ENCODE measurements at regions not wholly inside any gene's neighbourhood (a gene's known extent, or its start where the extent isn't known, plus 50 kb on each side); places are given as distances from the start of the nearest gene placed in this dataset.
"Not testable (repeated sequence)": the region's sequence is repeated elsewhere in the genome, so short reads cannot be mapped to it uniquely, and the experiment has no call there.

- no peak for DNase-seq (ENCODE audit: low spot score)
These were observed 287.9 kb upstream of the DEFB112 start for GRCh38 chr6:50337532-50338122.

DNA sequence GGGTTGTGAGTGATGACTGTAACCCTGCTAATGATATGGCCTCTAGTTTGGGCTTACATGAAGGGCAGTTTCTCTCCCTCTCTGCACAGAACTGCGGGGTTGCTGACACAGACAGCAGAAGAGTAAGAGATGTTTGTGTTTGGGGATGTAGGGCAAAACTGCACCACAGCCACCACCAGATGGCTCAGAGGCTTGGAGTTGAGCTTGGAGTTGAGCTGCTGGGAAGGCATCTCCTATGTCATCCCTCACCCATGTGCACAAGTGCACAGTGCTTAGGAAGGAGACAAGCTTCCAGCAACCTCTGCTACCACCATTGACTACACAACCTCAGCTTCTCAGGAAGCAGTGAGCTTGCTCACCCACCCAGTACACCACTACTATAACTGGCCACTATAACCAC, 303.9 kb upstream of the DEFB112 start:
- DNase-seq (ENCODE audit: low spot score) = no peak

DNA sequence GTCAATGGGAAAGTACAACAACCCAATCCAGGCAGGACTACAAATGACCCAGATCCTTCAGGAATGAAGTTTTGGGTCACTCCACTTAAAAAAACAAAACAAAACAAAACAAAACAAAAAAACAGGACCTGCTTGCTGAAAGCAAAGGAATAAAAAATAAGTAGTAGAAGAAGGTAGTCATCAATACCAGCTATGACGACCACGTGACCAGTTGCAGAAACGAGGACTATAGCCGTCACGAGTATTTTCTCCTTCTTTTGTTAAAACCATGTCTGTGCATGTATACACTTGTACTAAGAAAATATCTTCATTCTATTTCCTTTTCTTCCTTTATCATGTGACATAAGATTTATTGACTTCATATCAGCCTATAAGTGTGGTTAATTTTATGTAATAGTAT, 308.4 kb upstream of the DEFB112 start:
- DNase-seq (ENCODE audit: low spot score) = no peak

DNA sequence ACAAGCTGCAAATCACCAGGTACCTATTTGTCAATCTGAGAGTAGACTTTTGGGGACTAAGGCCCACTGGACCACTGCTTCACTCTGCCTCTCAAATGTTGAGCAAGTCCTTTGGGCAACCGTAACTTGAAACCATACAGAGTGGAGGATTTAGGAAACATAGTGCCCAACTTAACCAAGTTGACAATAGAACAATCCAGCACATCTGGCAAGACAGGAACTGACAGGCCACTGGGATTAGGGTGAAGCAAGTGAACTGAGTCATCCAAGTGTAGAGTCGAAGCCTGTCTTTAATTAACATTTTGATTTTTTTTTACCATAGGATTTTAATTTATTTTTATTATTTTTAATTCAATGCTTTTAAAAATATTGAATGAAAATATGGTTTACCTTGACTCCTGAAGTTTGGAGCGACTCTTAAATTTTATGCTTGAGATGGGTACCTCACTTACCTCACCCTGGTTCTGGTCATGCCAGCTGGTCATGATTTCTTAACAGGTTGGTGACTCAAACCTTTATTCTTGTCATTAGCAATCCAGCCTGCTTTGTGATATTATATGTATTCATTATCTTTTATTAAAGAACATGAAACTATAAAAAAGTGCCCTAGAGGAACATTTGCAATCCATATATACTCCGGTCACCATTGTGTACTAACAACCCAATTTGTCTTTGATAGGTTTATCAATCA, 312.1 kb upstream of the DEFB112 start:
- no peak for DNase-seq (ENCODE audit: low spot score)

- no peak for DNase-seq (ENCODE audit: low spot score)
These were observed 313.0 kb upstream of the DEFB112 start for GRCh38 chr6:50362706-50363105.

- no peak for DNase-seq (ENCODE audit: low spot score)
These were observed 320.3 kb upstream of the DEFB112 start for GRCh38 chr6:50369996-50370395.

DNA sequence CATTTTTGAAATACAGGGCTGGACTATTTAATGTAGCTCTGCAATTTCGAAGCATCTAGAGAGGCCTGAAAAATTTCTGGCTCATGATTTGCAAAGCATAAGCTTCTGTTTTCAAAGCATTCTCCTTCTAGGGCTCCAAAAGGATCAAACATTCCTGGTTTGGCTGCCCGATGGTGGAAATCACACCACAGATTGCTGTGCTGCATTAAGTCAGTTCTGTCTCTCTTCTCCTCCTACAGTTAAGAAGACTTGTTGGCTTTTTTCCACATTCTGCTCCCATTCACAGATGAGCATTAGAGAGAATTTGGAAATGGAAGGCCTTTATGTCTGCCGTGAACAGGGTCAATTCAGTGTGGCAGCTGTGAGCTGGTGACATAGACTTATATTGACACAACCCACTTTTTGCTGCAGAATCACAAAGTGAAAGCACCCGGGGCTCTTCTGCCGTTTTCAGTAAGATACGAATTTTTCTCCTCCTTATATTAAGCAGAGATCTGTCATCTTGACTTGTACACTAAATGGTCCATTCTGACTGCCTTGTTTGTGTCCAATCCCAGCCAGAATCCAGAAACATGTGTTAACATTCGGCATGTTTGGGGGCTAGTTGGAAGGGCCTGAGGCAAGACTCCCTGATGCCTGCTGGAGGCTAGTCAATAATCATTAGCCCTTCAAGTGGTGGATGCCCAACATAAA, 330.8 kb upstream of the DEFB112 start:
- DNase-seq (ENCODE audit: low spot score) = no peak

DNA sequence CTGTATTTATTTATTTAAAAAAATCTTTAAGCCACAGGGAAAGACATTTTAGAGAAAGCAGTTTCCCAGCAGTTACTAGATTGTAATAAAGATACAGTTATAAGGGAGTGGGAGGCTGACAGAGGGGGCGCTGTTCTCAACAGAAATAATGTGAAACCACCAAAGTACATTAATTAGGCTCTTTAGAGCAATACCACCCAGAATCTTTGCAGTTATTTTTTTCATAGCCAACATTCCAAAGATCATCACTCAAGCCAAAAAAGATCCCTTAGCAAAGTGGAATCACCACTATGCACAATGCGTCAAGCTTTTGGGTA, 331.3 kb upstream of the DEFB112 start:
- no peak for DNase-seq (ENCODE audit: low spot score)

- DNase-seq (ENCODE audit: low spot score) = no peak
These were observed 322.9 kb upstream of the TFAP2D start for GRCh38 chr6:50390416-50390815.

GRCh38 chr6:50394139-50394538, 319.2 kb upstream of the TFAP2D start:
- not testable (repeated sequence) for DNase-seq (ENCODE audit: low spot score)

GRCh38 chr6:50404643-50405042, 308.7 kb upstream of the TFAP2D start:
- DNase-seq (ENCODE audit: low spot score) = no peak

GRCh38 chr6:50410579-50410978, 302.7 kb upstream of the TFAP2D start:
- DNase-seq (ENCODE audit: low spot score) = no peak

- not testable (repeated sequence) for DNase-seq (ENCODE audit: low spot score)
These were observed 292.3 kb upstream of the TFAP2D start for GRCh38 chr6:50421041-50421440.

DNA sequence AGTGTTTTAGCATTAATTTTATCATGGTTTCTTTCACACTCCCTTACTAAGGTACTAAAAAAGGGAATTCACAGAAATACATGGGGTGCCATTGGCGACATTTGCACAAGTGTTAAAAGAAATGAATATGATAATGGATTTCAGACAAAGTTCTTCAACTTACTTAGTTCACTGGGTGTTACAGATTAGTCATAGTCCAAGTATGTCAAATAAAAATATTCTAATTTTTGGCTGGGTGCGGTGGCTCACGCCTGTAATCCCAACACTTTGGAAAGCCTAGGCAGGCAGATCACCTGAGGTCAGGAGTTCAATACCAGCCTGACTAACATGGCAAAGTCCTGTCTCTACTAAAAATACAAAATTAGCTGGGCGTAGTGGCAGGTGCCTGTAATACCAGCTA, 286.1 kb upstream of the TFAP2D start:
- DNase-seq (ENCODE audit: low spot score) = no peak

DNA sequence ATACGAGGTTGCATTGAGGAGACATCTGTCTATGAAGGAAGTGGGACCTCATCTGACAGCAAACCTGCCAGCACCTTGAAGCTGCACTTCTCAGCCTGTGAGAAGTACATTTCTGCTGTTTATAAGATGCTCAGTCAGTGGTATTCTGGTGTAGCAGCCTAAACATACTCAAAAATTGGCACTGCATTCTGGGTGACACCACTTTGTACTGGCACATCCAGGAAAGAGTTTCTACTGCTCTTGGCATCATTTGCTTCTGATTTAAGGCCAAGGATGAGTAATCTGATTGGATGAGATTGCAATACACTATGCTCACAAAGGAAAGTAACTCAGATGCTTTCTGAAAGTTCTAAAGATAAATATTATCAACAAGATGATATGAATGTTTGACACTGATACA, 275.4 kb upstream of the TFAP2D start:
- no peak for DNase-seq (ENCODE audit: low spot score)

DNA sequence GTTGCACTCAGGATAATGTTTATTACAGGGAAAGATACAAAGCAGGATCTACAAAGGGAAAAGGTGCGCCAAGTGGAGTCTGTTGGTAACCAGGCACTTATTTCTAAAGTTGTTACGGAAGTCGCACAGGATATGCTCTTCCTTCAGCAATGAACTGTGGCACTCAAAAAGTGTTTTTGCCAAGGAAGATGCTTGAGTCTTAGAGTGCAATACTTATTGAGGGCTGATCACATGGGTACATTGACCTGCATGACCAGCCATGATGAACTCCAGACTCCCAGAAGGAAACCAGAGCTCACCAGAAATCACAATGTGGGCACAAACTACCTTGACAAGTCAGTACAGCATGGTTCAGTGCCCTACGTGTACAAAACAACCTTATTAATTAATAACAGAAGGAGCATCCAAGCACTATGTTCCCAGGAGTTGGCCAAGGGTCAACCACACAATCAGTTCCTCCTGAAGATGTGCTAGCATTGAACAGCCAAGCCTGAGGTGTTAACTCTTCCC, 270.7 kb upstream of the TFAP2D start:
- DNase-seq (ENCODE audit: low spot score) = no peak

DNA sequence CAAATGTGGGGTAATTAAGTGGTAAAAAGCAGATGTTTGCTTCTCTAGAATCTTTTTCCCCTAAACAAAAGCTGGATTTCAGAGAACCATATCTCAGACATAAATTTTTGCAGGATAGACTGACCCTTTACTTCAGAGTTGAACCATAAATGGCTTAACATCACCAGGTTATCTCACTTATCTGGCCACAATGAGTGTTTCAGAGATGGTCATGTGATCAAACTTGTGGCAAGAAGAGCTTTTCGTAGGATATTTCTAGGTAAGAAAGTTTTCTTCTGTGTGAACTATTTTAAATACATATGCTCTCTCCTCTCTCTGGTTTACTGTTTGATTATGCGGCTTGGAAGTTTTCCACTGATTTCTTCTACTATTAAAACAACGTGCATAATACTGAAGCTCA, 270.2 kb upstream of the TFAP2D start:
- no peak for DNase-seq (ENCODE audit: low spot score)

DNA sequence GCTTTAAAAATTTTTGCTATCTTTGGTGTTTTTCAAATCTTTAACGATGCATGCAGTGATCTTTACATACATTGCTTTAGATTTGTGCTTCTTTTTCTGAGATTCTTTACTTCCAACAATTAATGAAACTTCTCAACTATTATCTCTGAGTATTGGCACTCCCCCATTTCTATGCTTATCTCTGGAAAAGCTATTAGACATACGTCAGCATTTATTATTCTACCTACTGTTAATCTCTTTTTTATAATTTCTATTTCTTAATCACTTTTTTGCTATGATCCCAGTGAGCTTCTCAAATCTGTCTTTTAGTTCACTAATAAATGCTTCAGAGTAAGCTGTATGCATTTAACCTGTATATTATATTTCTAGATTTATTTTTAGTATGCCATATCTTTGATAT, 264.2 kb upstream of the TFAP2D start:
- no peak for DNase-seq (ENCODE audit: low spot score)

DNA sequence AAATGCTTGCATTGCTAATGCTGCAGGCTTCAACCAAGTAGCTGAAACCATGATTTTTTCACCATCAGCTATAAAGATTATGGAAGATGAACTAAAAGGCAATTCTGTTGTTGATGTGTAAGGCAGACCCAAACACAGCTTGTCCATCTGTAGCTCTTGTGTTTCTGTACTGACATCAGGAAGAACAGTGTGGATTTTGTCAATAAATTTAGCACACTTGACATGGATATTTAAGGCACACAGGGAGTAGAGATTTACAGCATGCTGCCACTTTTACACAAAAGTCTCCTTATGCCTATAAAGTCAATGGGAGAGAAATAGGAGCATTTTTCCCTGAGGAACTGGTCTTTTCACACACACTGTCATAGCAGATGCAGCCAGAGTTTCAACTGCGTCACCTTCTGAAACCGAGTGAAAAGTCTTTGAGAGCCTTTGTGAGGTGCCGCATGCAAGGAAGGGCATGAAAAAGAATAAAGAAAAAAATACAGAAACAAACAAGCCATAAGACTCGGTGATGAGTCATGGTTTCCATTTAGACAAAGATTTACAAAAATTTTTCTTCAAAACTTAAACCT, 261.4 kb upstream of the TFAP2D start:
- DNase-seq (ENCODE audit: low spot score) = no peak

DNA sequence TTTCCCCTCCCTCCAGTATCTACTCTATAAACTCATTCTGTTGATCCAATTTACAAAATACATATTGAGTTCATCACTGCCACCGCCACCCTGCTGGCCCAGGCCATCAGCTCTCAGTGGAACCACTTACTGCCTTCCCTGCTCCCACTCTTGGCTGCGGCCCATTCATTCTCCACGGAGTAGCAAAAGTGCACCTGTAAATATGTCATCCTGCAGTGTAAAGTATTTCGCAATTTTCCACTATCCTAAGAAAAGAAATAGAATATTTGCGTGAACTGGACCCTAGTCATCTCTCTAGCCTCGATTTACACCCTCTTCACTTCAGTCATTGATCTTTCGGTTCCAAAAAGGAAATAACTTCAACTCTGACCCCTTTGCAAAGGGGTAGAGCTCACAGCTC, 258.3 kb upstream of the TFAP2D start:
- DNase-seq (ENCODE audit: low spot score) = no peak

- no peak for DNase-seq (ENCODE audit: low spot score)
These were observed 256.0 kb upstream of the TFAP2D start for GRCh38 chr6:50457351-50457750.

DNA sequence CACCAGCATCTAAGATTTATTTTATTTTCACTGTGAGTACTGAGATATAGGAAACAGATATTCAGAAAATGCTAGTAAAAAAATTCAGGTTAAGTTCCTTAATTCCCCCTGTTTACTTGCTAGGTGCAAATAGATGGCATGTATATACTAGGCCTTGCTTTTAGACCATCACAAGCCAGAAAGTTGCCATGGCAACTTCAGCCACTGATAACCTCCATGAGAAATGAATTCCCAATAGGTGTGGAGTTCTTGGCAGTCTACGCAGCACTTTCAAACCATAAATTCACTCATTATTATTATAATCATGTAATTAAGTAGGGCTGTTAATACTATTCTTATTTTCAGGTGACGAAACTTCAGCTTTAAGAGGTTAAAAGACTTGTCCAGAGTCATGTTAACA, 251.6 kb upstream of the TFAP2D start:
- no peak for DNase-seq (ENCODE audit: low spot score)

GRCh38 chr6:50463931-50464330, 249.4 kb upstream of the TFAP2D start:
- DNase-seq (ENCODE audit: low spot score) = no peak

Measured in ecto neural progenitor cell (in vitro differentiated cells).